GM12891 (cell line): ENCODE measurements at regions not wholly inside any gene's neighbourhood (a gene's known extent, or its start where the extent isn't known, plus 50 kb on each side); places are given as distances from the start of the nearest gene placed in this dataset.

Source experiments
- DNase-seq: peaks from one replicate; pipeline ENCODE4 v3.0.0; 2011; ENCODE audit warnings: low spot score; ENCODE audit not compliant: insufficient read length
- FAIRE-seq: peaks from 2 replicates; lab custom pipeline; 2011; peaks lifted over from hg19 to GRCh38; lab: Jason Lieb, UNC
- PAX5 ChIP-seq: IDR thresholded peaks from 2 replicates; pipeline ENCODE4 v1.6.1; 2011; ENCODE audit warnings: low read length, moderate library complexity, mild to moderate bottlenecking; ENCODE audit not compliant: insufficient read depth, severe bottlenecking
- POLR2A ChIP-seq: IDR thresholded peaks from 2 replicates; pipeline ENCODE4 v1.6.1; 2011; ENCODE audit warnings: low read depth, low read length, control low read depth
- POLR2AphosphoS5 ChIP-seq: IDR thresholded peaks from 2 replicates; pipeline ENCODE4 v1.6.1; 2011; ENCODE audit warnings: low read depth, low read length, control low read depth
- POU2F2 ChIP-seq: IDR thresholded peaks from 2 replicates; pipeline ENCODE4 v1.6.1; 2011; ENCODE audit warnings: low read depth, mild to moderate bottlenecking, control low read depth, low read length, moderate library complexity
- SPI1 ChIP-seq: IDR thresholded peaks from 2 replicates; pipeline ENCODE4 v1.6.1; 2011; ENCODE audit warnings: low read depth, low read length, control low read depth
- TAF1 ChIP-seq: IDR thresholded peaks from 2 replicates; pipeline ENCODE4 v1.6.1; 2011; ENCODE audit warnings: low read depth, low read length, control low read depth

DNA sequence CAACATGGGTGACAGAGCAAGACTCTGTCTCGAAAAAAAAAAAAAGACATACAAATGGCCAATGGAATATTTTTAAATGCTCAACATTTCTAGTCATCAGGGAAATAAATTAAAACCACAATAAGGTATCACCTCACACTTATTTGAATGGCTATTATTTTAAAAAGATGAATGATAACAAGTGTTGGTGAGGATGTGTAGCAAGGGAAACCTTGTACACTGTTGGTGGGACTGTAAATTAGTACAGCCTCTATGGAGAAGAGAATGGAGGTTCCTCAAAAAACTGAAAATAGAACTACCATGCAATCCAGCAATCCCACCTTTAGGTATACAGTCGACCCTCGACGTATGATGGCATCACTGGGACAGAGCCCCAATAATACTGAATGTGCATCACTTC, 65.4 kb upstream of the DIP2C start:
- no peak for TF ChIP-seq POU2F2
- TF ChIP-seq SPI1: no peak
- no peak for TF ChIP-seq POLR2A
- no peak for TF ChIP-seq POLR2AphosphoS5
- TF ChIP-seq TAF1: no peak
- no peak for TF ChIP-seq PAX5
- DNase-seq: no peak
- no peak for FAIRE-seq

DNA sequence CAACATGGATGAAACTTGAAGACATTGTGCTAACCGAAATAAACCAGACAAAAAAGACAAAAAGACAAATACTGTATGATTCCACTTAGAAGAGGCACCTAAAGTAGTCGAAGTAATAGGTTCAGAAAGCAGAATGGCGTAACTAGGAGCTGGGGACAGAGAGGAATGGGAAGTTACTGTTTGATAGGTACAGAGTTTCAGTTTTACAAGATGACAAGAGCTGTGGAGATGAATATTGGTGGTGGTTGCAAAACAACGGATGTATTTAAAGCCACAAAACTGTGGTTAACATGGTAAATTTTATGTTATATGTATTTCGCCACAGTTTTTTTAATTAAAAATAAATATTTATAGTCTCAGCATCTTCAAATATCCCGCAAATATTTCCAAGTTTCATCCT, 64.1 kb upstream of the DIP2C start:
- FAIRE-seq: no peak
- TF ChIP-seq POU2F2 (no peak), POLR2AphosphoS5 (no peak), TAF1 (no peak), POLR2A (no peak), SPI1 (no peak), PAX5 (no peak)
- no peak for DNase-seq

DNA sequence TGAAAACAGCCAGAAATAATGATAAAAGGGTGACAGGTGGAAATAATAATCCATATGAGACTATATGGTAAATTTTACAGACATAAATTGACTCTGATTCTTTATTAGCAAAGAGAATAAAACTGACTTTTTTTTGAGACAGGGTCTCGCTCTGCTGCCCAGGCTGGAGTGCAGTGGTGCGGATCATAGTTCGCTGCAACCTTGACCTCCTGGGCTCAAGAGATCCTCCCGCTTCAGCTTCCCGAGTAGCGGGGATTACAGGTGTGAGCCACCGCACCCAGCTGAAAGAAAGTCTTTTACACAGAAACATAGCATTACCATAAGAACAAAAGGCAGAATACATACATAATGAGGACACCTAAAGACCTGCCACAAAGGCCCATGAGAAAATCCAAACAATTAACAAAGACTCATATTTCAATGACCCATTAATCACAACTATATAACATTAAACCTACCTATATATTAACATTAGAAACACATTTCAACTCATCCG, 51.5 kb upstream of the DIP2C start:
- TF ChIP-seq TAF1 (no peak), SPI1 (no peak), PAX5 (no peak), POLR2A (no peak), POU2F2 (no peak)
- FAIRE-seq: no peak
- no peak for DNase-seq

DNA sequence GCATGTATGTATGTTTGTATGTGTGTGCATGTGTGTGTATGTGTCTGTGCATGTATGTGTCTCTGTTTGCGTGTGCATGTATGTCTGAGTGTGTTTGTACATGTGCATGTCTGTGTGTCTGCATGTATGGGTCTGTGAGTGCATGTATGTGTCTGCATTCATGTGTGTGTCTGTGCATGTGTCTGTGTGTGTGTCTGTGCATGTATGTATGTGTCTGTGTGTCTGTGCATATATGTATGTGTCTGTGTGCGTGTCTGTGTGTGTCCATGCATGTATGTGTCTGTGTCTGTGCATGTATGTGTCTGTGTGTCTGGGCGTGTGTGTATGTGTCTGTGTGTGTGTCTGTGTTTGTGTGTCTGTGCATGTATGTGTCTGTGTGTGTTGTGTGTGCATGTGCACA, 49.9 kb upstream of the DIP2C start:
- DNase-seq (no peak), FAIRE-seq (peak; percentile 72)
- TF ChIP-seq POLR2A (no peak), PAX5 (no peak), POLR2AphosphoS5 (no peak), SPI1 (no peak), POU2F2 (no peak), TAF1 (no peak)
